ENCODE measurements at regions not wholly inside any gene's neighbourhood (a gene's known extent, or its start where the extent isn't known, plus 50 kb on each side); places are given as distances from the start of the nearest gene placed in this dataset.
"Not testable (repeated sequence)": the region's sequence is repeated elsewhere in the genome, so short reads cannot be mapped to it uniquely, and the experiment has no call there.

GRCh38 chr13:110047496-110047895 lies 259.5 kb downstream of the COL4A1 start:
- in situ Hi-C loops (cut with MboI; ENCODE audit: low pct_unique_long_range_greater_than_20kb, low sequenced_read_pairs, unreplicated experiment) = no loop called here
- TF ChIP-seq CTCF (IDR thresholded peaks at IDR 0.05; ENCODE audit: extremely low read depth, insufficient read depth, missing control alignments) = no peak
- no peak for DNase-seq (ENCODE audit: low spot score)

- DNase-seq (ENCODE audit: low spot score) = no peak
- in situ Hi-C loops (cut with MboI; ENCODE audit: low pct_unique_long_range_greater_than_20kb, low sequenced_read_pairs, unreplicated experiment) = no loop called here
- TF ChIP-seq CTCF (IDR thresholded peaks at IDR 0.05; ENCODE audit: extremely low read depth, insufficient read depth, missing control alignments) = no peak
These were observed 260.1 kb downstream of the COL4A1 start for GRCh38 chr13:110046811-110047210.

- TF ChIP-seq CTCF (IDR thresholded peaks at IDR 0.05; ENCODE audit: extremely low read depth, insufficient read depth, missing control alignments) = no peak
- in situ Hi-C loops (cut with MboI; ENCODE audit: low pct_unique_long_range_greater_than_20kb, low sequenced_read_pairs, unreplicated experiment) = no loop called here
- no peak for DNase-seq (ENCODE audit: low spot score)
These were observed 259.5 kb upstream of the IRS2 start for GRCh38 chr13:110045919-110046318.

GRCh38 chr13:110045202-110045601 lies 258.8 kb upstream of the IRS2 start:
- TF ChIP-seq CTCF (IDR thresholded peaks at IDR 0.05; ENCODE audit: extremely low read depth, insufficient read depth, missing control alignments) = no peak
- in situ Hi-C loops (cut with MboI; ENCODE audit: low pct_unique_long_range_greater_than_20kb, low sequenced_read_pairs, unreplicated experiment) = no loop called here
- DNase-seq (ENCODE audit: low spot score) = no peak

- DNase-seq (ENCODE audit: low spot score) = no peak
- in situ Hi-C loops (cut with MboI; ENCODE audit: low pct_unique_long_range_greater_than_20kb, low sequenced_read_pairs, unreplicated experiment) = no loop called here
- TF ChIP-seq CTCF (IDR thresholded peaks at IDR 0.05; ENCODE audit: extremely low read depth, insufficient read depth, missing control alignments) = no peak
These were observed 258.2 kb upstream of the IRS2 start for GRCh38 chr13:110044551-110045111.

- no peak for TF ChIP-seq CTCF (IDR thresholded peaks at IDR 0.05; ENCODE audit: extremely low read depth, insufficient read depth, missing control alignments)
- in situ Hi-C loops (cut with MboI; ENCODE audit: low pct_unique_long_range_greater_than_20kb, low sequenced_read_pairs, unreplicated experiment) = no loop called here
- no peak for DNase-seq (ENCODE audit: low spot score)
These were observed 256.0 kb upstream of the IRS2 start for GRCh38 chr13:110042253-110042950.

GRCh38 chr13:110041638-110042037 lies 255.3 kb upstream of the IRS2 start:
- in situ Hi-C loops (cut with MboI; ENCODE audit: low pct_unique_long_range_greater_than_20kb, low sequenced_read_pairs, unreplicated experiment) = not testable (repeated sequence)

More at GRCh38 chr13:110041638-110042037, 255.3 kb upstream of the IRS2 start:
- DNase-seq (ENCODE audit: low spot score) = not testable (repeated sequence)

Measured in GM13977 (cell line).